Muscle of arm (tissue), 1 donor: ENCODE measurements at regions not wholly inside any gene's neighbourhood (a gene's known extent, or its start where the extent isn't known, plus 50 kb on each side); places are given as distances from the start of the nearest gene placed in this dataset.

Experiments
- DNase-seq: peaks from one replicate; pipeline ENCODE4 v3.0.0-alpha.2; 2013

DNA sequence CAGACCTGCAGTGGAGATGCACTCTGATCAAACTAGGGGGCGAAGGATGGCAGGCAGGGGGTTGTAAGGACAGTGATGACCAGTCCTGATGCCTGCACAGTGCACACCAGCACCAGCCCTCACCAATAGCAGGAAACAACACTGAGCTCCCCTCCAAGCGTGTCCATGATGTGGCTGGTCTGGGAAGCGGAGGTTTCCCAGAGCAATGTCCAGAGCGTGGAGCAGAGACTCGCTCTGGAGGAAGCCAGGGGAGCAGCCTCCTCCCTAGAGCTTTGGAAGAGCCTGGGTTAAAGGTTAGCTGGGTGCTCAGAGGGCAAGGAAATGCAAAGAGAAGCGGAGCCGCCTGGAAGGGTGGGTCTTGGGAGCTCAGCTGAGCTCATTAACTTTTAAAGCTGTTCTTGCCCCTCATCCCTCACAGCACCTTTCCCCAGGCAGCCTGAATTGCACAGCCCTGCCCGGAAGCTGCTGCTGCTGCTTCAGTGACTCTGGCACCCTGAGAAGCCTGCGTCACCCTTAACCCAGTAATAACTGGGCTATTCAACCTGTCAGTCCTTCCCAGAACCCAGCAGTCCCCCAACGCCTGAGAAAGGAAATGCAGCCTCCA lies 162.2 kb upstream of the RAB4A start:
- no peak for DNase-seq

DNA sequence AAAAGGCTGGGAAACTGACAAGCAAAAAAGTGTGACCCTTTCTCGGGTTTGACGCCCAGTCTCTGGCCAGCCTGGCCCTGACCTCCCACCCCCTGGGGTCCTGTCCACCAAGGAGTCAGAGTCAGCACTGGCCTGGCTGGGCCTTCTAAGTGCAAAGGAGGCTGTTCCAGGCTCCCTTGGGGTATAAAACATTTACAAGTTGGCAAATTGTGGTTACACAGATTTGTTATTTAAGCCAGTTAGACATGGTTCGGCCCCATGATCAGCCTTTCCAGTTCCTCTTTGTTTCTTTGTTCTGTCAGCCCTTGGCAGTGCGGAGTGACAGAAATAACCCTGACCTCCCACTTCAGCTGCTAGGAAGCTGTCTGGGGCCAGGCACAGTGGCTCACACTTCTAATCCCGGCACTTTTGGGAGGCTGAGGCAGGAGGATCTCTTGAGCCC lies 161.6 kb upstream of the RAB4A start:
- no peak for DNase-seq

DNA sequence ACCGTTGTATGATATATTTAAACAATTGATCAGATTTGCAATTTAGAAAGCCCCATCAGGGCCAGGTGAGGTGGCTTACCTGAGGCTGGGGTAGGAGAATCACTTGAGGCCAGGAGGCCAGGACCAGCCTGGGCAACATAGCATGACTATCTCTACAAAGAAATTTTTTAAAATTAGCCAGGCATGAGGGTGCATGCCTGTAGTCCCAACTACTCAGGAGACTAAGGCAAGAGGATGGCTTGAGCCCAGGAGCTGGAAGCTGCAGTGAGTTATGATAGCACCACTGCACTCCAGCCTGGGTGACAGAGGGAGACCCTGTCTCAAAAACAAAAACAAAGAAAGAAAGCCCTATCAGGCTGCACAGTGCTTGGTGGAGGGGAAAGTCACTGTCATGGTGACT lies 159.9 kb upstream of the RAB4A start:
- no peak for DNase-seq

DNA sequence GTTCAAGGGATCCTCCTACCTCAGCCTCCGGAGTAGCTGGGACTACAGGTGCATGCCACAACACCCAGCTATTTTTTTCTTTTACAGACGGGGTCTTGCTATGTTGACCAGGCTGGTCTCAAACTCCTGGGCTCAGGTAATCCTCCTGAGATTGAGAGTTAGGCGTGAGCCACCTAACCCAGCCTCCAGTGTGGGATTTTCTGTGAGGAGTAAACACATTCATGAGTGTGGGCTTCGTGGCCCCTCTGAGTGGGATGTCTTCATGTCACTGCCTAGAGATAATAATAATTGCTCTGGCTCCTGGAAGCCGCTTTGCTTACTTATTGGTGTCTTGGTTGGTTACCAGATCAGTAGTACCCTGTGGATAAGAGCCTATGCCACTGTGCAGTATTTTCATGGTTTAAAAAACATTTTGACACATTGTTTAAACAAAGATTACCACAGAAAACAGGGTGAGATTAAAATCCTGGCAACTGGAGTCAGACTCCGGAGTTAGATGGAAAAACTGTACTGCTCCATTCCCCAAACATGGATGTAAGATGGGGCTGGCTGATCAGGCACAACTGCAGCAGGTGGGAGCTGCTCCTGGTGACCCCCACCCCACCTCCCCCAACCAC lies 159.1 kb upstream of the RAB4A start:
- no peak for DNase-seq

DNA sequence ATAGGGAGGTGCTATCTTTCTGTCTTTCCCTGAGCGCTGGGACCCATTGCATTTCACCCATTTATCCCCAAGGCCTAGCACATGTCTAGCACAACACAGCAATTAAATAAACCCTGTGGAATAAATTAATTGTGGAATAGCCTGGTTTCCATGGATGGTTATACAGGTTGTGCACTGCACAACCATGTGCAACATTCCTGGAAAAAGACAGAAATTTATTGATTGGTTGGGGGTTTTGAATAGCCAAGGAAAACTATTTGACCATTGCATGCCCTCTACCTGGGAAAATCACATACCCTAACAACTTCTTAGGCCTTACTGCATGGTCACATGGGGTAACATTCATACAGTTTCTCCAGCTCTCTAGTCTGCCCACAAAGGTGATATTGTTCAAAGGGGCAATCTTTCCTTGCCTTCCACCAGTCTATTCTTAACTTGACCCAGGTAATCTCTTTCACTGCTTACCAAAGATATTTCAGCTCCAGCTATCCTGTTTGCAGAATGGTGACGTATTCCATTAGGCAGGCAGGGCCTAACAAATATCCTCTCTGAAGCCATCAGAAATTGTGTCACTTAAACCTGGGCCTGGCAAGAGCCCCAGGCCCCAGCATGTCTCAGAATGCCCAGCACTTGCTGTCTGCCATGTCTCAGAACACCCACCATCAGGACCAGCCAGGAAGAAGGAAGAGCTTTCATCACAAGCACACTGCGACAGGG lies 157.9 kb upstream of the RAB4A start:
- no peak for DNase-seq

DNA sequence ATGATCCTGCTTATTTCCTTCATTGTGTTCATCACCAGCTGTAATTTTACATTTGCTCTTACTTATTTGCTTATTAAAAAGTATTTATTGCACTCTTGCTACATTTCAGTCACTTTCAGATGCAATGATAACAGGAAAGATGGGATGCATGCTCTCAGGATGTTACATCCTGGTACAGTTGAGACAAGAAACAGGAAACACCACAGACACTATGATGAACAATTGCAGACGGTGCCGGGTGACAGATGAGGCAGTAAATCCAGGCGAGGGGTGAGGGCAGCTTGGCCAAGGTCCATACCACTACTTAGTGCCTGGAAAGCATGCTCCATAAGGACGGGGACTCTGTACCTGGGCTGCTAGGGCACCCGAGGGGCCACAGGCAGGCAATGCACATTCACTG lies 156.6 kb upstream of the RAB4A start:
- no peak for DNase-seq

DNA sequence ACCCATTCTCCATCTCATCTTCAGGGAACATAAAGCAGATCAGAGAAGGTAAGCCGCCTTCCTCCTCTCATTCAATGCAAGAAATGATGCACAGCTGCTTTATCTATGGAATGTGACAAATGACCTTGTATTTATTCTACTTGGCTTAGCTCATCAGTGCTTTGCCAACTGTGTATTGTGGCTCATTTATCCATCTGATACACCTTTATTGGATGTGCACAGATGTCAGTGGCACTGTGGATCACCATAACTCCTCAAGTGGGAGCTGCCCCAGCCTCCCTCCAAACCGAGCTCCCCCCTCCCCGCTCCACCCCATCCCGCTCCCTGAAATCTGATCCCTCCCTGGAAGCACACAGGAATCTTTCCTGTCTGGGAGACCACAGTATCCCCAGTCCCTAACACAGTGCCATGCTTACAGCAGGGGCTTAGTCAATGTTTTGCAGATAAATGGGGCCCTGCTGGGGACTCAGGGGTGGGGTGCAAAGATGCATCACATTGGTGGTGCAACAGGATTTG lies 156.0 kb upstream of the RAB4A start:
- DNase-seq, result no peak

DNA sequence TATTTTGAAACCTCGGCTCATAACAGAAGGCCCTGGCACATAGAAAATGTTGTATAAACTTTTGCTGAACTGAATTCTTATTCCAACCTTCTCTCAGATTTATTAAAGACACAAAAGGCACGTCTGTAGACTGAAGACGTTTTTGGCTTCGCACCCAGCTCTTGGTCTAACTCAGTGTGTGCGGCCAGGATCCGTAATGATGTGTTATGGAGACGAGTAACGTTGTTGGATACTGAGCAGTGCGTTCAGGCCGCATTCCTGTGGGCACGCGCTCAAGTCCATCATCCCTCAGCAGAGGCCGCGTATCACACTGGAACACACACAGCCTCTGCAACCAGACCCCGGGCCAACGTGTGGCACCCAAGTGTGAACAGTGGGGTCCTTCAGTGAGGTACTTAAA lies 154.8 kb upstream of the RAB4A start:
- DNase-seq, result peak; percentile 34

DNA sequence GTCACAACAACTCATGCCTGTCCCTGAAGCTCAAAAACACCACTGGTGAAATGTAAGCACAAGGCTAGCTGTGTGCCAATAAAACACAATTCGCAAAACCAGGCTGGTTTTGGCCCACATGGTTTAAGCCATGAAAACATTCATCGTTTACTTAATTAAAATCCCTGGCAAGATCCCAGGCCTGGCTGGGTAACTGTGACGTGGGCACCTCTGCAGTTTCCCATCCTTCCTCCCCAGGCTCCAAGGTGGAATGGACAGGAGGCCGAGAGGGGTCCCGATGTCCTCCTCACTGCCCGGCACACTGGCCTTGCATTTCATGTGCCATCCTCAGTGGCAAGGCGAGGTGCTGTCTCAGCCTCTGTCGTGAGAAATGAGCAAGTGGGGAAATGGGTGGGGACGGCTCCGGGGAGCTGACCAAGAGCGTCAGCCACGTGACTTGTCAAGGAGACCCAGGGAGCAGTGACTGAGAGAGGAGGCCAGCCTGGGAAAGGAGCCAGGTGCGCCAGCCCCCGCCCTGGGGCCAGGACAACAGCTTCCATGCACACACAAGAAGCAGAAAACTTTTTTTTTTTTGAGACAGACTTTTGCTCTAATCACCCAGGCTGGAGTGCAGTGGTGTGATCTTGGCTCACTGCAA lies 153.1 kb upstream of the RAB4A start:
- DNase-seq, result no peak

DNA sequence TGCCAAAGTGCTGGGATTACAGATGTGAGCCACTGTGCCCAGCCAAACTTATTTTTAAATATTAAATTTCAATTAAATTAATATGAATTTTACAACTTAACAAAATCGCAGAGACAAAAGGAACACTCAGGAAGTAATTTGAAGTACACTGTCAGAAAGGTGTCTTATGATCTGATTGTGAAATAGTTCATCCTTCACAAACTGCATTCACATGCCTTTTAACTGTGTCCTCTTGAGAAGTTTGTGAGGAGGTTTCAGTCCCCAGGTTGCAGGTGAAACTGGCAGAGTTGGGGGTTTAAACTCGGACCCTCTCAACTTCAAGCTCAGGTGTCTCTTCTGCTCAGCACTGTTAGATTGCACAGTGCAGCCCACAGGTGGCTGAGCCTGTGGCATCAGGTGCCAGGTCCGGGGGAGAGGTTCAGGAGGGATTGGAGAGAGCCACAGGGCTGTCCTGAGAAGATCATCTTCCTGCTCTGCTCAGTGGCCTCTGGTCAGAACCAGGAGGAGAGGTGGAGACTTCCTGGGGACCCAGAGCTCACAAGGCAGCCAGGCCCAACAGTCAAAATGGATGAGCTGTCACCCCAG lies 152.3 kb upstream of the RAB4A start:
- no peak for DNase-seq

DNA sequence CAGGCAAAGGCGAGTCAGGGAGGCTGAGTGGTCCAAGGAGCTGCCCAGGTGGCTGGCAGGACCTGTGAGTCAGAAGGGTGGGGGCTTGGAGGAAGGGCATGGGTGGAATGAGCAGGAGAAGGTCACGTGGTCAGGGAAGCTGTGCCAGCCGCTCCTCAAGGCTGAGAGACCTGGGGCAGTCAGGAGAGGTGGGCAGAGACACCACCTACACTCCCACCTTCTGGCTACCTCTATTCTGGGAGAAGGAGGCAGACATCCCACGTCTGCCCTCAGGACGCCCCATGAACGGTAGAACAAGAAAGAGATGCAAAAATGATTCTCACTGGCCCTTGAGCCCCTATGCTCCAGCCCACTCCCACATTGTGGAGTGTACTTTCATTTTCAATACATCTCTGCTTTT lies 151.8 kb upstream of the RAB4A start:
- DNase-seq, result no peak

DNA sequence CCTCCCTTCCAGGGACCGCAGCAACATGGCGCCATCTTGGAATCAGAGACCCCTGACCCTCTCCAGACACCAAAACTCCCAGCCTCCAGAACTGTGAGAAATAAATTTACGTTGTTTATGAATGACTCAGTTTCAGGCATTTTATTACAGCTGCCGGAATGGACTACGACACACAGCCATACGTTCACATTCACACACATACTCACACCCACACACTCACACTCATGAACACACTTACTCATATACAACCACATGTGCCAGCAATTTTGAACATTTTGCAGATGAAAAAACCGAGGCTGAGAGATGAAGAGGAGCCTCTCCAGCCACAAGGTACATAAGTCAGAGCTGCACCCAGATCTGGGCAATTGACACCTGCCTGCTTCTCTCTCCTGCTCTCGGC lies 151.0 kb upstream of the RAB4A start:
- no peak for DNase-seq

DNA sequence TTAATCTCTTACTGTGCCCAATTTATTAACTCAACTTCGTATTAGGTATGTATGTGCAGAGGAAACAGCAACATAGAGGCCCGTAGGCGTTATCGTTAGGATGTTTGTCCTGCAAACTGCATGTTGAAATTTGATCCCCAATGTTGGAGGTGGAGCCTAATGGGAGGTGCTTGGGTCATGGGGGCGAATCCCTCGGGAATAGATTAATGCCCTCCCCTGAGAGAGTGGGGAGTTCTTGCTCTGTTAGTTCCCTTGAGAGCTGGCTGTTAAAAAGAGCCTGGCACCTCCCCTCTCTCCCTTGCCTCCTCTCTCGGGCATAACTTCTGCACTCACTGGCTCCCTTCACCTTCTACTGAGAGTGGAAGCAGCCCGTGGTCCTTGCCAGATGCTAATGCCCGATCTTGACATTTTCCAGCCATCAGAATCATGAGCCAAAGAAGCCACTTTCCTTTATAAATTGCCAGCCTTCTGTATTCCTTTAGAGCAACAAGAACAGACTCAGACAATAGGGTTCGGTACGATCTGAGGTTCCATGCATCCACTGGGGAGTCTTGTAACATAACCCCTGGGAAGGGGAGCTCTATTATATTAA lies 149.0 kb upstream of the RAB4A start:
- no peak for DNase-seq

DNA sequence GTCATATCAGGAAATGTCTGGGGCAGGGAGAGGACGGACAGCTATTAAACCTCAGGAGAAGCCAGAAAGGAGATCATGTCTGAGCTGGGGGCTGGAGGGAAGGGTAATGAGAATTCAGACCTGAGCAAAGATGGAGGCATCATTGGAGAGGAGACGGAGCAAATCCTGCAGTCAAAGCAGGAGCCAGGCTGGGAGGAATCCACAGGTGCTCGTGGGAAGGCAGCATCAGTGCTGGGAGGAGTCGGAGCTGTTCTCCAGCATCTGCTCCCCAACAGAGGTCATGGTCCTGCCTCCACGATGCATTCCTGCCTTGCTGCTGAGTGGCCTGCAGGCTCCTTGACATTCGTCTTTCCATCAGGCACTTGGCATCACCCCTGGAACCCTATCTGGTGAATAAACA lies 148.3 kb upstream of the RAB4A start:
- no peak for DNase-seq

DNA sequence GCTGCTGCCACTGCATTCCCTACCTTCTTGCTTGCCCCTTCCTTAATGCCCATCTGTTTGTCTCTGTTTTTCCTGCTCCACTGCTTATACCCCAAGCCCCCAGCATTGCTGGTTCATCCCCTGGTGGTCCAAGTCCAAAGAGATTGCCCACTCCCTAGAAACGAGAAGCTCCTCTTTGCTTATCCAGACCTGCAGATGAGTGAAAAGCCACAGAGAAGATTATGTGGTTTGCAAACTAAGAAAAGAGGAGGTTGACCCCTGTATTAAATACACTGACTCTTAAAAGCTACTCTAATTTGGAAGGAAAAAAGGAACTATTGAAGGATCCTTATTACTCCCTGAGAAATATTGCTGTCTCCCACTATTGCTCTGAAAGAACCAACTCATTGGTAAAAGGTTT lies 146.8 kb upstream of the RAB4A start:
- no peak for DNase-seq

DNA sequence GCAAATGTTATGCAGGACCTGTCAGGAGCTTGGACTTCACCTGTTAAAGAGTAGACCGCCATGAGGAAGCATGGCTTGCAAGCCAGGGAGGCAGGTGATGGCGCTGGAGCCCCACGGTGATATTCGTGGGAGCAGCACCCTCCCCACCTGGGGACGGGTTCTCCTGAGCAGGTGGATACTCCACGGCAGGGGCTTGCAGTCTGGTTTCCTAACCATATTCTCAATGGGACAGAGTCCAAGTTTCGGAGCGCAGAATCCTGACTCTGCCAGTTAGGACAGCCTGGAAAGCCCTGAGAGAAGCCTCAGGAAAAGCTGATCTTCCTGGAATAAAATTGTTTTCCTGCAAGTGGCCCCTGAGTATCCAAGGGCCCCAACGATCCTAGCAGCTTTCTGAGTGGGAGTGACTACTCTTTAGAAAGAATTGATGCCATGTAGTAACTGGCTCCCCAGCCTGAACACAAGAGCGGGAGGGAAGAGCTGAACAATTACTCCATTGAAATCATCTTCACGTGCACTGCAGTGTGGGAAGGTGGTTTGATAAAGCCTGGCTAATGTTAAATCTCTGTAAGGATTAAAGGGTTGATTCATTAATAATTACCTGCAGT lies 146.3 kb upstream of the RAB4A start:
- no peak for DNase-seq

DNA sequence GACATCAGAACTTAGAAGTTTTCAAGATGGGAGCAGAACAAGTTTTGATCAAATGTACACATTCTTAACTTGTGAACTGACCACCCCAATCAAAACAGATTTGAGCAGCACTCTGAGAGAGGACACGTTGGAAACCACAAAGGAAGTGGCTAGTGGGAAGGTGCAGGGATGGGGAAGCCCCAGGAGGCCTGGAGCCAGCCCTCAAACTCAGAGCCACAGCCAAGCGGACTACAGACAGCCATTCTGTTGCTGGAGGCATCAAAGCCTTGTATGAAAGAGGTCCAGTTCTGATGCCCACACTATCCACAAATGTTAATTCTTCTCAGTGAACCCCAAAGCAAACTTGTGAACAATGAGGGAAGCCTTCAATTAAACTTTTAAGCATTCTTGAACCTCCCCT lies 143.6 kb upstream of the RAB4A start:
- no peak for DNase-seq

DNA sequence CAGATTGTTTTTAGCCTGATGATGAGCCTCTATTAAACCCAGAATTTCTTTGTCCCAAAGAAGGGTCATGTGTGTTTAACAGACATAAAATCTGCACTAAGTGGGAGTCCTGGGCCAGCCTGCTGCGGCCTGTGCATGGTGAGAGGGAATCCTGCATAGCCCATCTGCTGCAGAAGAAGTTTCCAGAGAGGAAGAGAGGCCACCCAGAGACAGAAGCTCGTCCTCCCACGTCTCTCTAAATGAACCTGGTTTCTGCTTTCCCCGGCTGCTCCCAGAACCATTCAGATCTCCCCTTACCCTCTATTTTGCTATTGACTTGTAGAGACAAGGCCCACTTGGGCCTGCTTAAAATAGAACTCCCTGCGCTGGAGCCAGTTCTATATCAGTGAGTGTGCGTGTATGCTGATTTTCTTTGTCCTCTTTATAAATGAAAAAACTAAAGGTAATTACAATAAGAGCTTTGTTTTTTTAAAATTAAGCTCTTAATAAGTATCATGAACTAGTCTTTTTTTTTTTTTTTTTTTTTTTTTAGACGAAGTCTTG lies 142.8 kb upstream of the RAB4A start:
- no peak for DNase-seq

DNA sequence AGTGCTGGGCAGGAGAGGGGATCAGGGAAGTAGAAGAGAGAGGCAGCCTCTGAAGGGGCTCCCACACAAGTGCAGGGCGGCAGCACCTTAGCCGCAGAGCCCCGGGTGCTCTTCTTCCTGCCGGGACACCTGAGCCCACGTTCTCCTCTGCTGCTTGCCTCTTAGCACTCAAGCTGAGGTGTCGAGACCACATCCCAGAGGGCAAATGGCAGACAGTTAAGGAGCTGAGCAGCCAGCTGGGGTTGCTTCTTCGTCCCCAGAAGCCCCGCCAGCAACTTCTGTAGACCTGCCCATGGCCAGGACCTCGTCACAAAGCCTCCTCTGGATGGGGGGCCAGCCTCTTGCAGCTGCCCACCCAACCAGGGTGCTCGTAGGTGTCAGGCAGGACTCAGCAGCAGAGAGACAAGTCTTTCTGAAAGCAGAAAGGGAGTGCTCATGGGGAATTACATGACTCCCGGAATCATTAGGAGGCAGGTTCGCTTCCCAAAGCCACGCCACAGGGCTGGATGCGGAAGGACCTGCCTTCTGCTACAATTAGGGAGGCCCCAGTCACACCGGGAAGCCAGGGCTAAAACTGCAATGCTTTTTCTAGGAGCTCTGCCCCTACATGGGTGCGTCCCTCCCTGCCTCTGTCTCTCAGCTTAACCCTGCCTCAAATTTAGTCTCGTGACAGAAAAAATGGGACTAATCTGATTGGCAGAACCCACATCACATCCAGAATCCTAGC lies 141.4 kb upstream of the RAB4A start:
- DNase-seq, result no peak

DNA sequence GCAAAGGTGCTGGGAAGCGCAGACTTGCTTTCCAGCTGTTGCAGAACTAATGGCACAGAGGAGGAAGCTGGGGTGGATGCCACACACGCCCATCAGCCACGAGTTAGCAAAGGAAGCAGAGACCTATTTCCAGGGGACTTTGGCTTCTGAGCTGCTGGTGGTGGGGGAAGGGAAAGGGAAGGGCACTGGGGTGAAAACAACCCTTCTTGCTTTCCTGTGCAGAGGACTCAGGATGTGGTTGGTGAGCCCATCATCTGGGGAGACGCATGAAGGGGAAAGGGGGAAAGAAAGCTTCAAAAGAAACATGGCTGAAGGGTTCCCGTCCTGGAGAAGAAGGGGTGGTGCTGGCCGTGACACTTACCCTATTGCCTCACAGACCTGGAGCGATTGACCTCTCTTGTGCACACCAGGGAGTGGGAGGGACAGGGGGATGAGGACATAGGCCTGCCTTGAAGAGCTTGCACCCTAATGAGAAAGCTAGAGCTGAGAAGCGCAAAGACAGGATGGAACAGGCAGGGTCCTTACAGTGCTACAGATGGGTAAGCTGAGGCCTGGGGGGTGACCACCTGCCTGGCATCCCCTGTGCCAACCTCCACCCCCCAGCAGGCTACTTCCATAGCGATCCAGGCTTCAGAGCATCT lies 140.8 kb upstream of the RAB4A start:
- no peak for DNase-seq
